CD14-positive monocyte (primary cell): ENCODE measurements at regions not wholly inside any gene's neighbourhood (a gene's known extent, or its start where the extent isn't known, plus 50 kb on each side); places are given as distances from the start of the nearest gene placed in this dataset.

ENCODE experiments used
- DNase-seq, 3 donors: peaks; one replicate each; pipeline ENCODE4 v3.0.0-alpha.2; 2011 to 2022
- H2AFZ ChIP-seq: 2 replicates; pipeline ENCODE4 v1.6.0; 2012; ENCODE audit warnings: mild to moderate bottlenecking, low read depth, low read length, inconsistent platforms; ENCODE audit not compliant: insufficient read depth, poor library complexity, severe bottlenecking
- H3K27ac ChIP-seq, 2 donors: 1 replicate in 1 of 2; 2 replicates in 1 of 2; pipeline ENCODE4 v1.5.1; 2012 to 2013; ENCODE audit warnings: low read length in 2 of 2, control low read depth in 1 of 2, inconsistent platforms in 1 of 2, low read depth in 1 of 2, mild to moderate bottlenecking in 1 of 2
- H3K27me3 ChIP-seq, 2 donors: one replicate each; pipeline versions ENCODE4 v1.6.0 to v1.6.1; 2011 to 2013; ENCODE audit warnings: low read length in 2 of 2; ENCODE audit not compliant: control insufficient read depth in 2 of 2, insufficient read depth in 2 of 2
- H3K36me3 ChIP-seq, 2 donors: replicated peaks in 1 of 2; 1 replicate in 1 of 2; 2 replicates in 1 of 2; pipeline versions ENCODE4 v1.5.1 to v1.6.1; 2012 to 2013; ENCODE audit warnings: low read length in 2 of 2, control low read depth in 1 of 2, inconsistent platforms in 1 of 2, mild to moderate bottlenecking in 1 of 2; ENCODE audit not compliant: insufficient read depth in 2 of 2, control insufficient read depth in 1 of 2
- H3K4me1 ChIP-seq, 2 donors: 1 replicate in 1 of 2; 2 replicates in 1 of 2; pipeline versions ENCODE4 v1.5.1 to v1.6.1; 2012 to 2013; ENCODE audit warnings: low read length in 2 of 2, control low read depth in 1 of 2, inconsistent platforms in 1 of 2, mild to moderate bottlenecking in 1 of 2, moderate library complexity in 1 of 2; ENCODE audit not compliant: insufficient read depth in 2 of 2, control insufficient read depth in 1 of 2
- H3K4me2 ChIP-seq: replicated peaks from 2 replicates; pipeline ENCODE3; 2012; ENCODE audit warnings: low read length, moderate library complexity, mild to moderate bottlenecking; ENCODE audit not compliant: poor library complexity, severe bottlenecking; ENCODE audit errors: extremely low read depth
- H3K4me3 ChIP-seq, 3 experiments: fragments of 200-600 bp in 1 of 3; sonication (generic) in 1 of 3; replicated peaks in 1 of 3; 1 replicate in 2 of 3; 2 replicates in 1 of 3; pipeline ENCODE4 v1.5.1; 2011 to 2013; ENCODE audit warnings: low read length in 3 of 3, mild to moderate bottlenecking in 3 of 3, control low read depth in 2 of 3, low read depth in 2 of 3, inconsistent platforms in 1 of 3, moderate library complexity in 1 of 3
- H3K79me2 ChIP-seq: 2 replicates; pipeline ENCODE4 v1.6.0; 2012; ENCODE audit warnings: mild to moderate bottlenecking, control low read depth, inconsistent platforms, low read length, moderate library complexity; ENCODE audit not compliant: insufficient read depth
- H3K9ac ChIP-seq: 2 replicates; pipeline ENCODE4 v1.6.0; 2017; ENCODE audit warnings: low read length, mild to moderate bottlenecking; ENCODE audit not compliant: insufficient read depth, poor library complexity, severe bottlenecking
- H3K9me3 ChIP-seq, 2 donors: replicated peaks in 1 of 2; 1 replicate in 1 of 2; 2 replicates in 1 of 2; pipeline versions ENCODE4 v1.5.1 to v1.6.1; 2012 to 2013; ENCODE audit warnings: low read length in 2 of 2, control low read depth in 1 of 2; ENCODE audit not compliant: control insufficient read depth in 1 of 2, insufficient read depth in 1 of 2
- H4K20me1 ChIP-seq: 2 replicates; pipeline ENCODE4 v1.6.0; 2012; ENCODE audit warnings: mild to moderate bottlenecking, low read length, control low read depth, moderate library complexity; ENCODE audit not compliant: insufficient read depth
- H3K27ac Mint-ChIP-seq, 7 donors: one replicate each; pipeline ENCODE4 v1.8.0; 2020; ENCODE audit warnings: mild to moderate bottlenecking in 7 of 7, mixed read lengths in 7 of 7, moderate library complexity in 6 of 7, inconsistent platforms in 2 of 7
- H3K27me3 Mint-ChIP-seq, 3 donors: one replicate each; pipeline ENCODE4 v1.8.0; 2021 to 2022; ENCODE audit warnings: low read depth in 3 of 3, mild to moderate bottlenecking in 3 of 3, mixed read lengths in 3 of 3, moderate library complexity in 3 of 3, inconsistent platforms in 1 of 3
- H3K36me3 Mint-ChIP-seq, 2 donors: one replicate each; pipeline ENCODE4 v1.8.0; 2020; ENCODE audit warnings: mixed read lengths in 2 of 2, inconsistent platforms in 1 of 2, mild to moderate bottlenecking in 1 of 2
- H3K4me1 Mint-ChIP-seq: one replicate; pipeline ENCODE4 v1.8.0; 2020; ENCODE audit warnings: mild to moderate bottlenecking, mixed read lengths
- H3K4me3 Mint-ChIP-seq, 2 donors: one replicate each; pipeline ENCODE4 v1.8.0; 2020; ENCODE audit warnings: mild to moderate bottlenecking in 2 of 2, mixed read lengths in 2 of 2, moderate library complexity in 1 of 2
- H3K9me3 Mint-ChIP-seq, 7 donors: one replicate each; pipeline ENCODE4 v1.8.0; 2020 to 2022; ENCODE audit warnings: mixed read lengths in 7 of 7, mild to moderate bottlenecking in 6 of 7, moderate library complexity in 6 of 7, inconsistent platforms in 2 of 7
- CTCF ChIP-seq: fragments of 200-600 bp; IDR thresholded peaks from one replicate; pipeline ENCODE4 v1.8.0; 2022; ENCODE audit warnings: antibody characterized with exemption, mild to moderate bottlenecking
- WGBS: methylation state at CpG from one replicate; pipeline ENCODE4 v1.1.5; 2013; ENCODE audit warnings: missing lambda C conversion rate; ENCODE audit not compliant: insufficient coverage; 5-methylcytosine and 5-hydroxymethylcytosine counted together
- intact Hi-C, 2 donors: fragments of 100-400 bp; cut with micrococcal nuclease; formaldehyde crosslinking; loops; one replicate each; pipeline versions ENCODE4 v1.15.0 to v1.15.1; 2023

- H3K4me2 ChIP-seq = no peak overlapping the region
- intact Hi-C loops = no loop called here
- Mint-ChIP-seq H3K4me1 (no peaks in the 10 kb centered on the region), H3K27me3 (no peaks in the 10 kb centered on the region), H3K27ac (no peak overlapping the region), H3K36me3 (no peaks in the 10 kb centered on the region), H3K9me3 (peaks cover 0 to 4% (median 2%) of the 10 kb centered on the region in 7 donors), H3K4me3 (no peak overlapping the region)
- no peak overlapping the region for H3K27ac ChIP-seq
- H3K4me3 ChIP-seq = no peak overlapping the region
- no peak for DNase-seq
- H3K4me1 ChIP-seq = no peaks in the 10 kb centered on the region
- H4K20me1 ChIP-seq = no peaks in the 10 kb centered on the region
- H3K9ac ChIP-seq = no peak overlapping the region
- no peaks in the 10 kb centered on the region for H3K79me2 ChIP-seq
- no peaks in the 10 kb centered on the region for H3K36me3 ChIP-seq
- TF ChIP-seq CTCF = no peak
- WGBS = no CpG with 5 or more reads among the region's 2 CpGs
- no peaks in the 10 kb centered on the region for H3K27me3 ChIP-seq
- H2AFZ ChIP-seq = no peak overlapping the region
- no peaks in the 10 kb centered on the region for H3K9me3 ChIP-seq
These were observed 574.4 kb upstream of the SOX9 start for GRCh38 chr17:71546419-71546818.

GRCh38 chr17:71547904-71548303, 572.9 kb upstream of the SOX9 start:
- H3K9ac ChIP-seq = no peak overlapping the region
- no peaks in the 10 kb centered on the region for H3K4me1 ChIP-seq
- no peak overlapping the region for H3K27ac Mint-ChIP-seq
- H3K4me2 ChIP-seq = no peak overlapping the region
- H3K27me3 ChIP-seq = no peaks in the 10 kb centered on the region
- H3K9me3 Mint-ChIP-seq = peaks cover 0 to 12% (median 4%) of the 10 kb centered on the region in 7 donors
- no peaks in the 10 kb centered on the region for H3K9me3 ChIP-seq
- no peaks in the 10 kb centered on the region for H3K27me3 Mint-ChIP-seq
- H3K4me1 Mint-ChIP-seq = no peaks in the 10 kb centered on the region
- no peak overlapping the region for H3K4me3 Mint-ChIP-seq
- no peaks in the 10 kb centered on the region for H4K20me1 ChIP-seq
- H2AFZ ChIP-seq = no peak overlapping the region
- no peak for DNase-seq
- H3K4me3 ChIP-seq = no peak overlapping the region
- TF ChIP-seq CTCF = no peak
- intact Hi-C loops = no loop called here
- H3K36me3 ChIP-seq = no peaks in the 10 kb centered on the region
- no peaks in the 10 kb centered on the region for H3K36me3 Mint-ChIP-seq
- no peaks in the 10 kb centered on the region for H3K79me2 ChIP-seq
- H3K27ac ChIP-seq = no peak overlapping the region
